OCI-LY1 (cell line): ENCODE measurements at regions not wholly inside any gene's neighbourhood (a gene's known extent, or its start where the extent isn't known, plus 50 kb on each side); places are given as distances from the start of the nearest gene placed in this dataset.

Experiments used
- H2AFZ ChIP-seq: fragments of 200-600 bp; sonication (generic), shearing (Covaris generic); 2 replicates; pipeline ENCODE4 v1.6.0; 2014; ENCODE audit warnings: antibody characterized with exemption, mild to moderate bottlenecking, low read length
- H3F3A ChIP-seq: fragments of 200-600 bp; sonication (generic), shearing (Covaris generic); 2 replicates; pipeline ENCODE4 v1.6.0; 2014; ENCODE audit warnings: mild to moderate bottlenecking, antibody characterized with exemption, low read length, moderate library complexity; ENCODE audit not compliant: insufficient read depth
- H3K27ac ChIP-seq: fragments of 200-600 bp; sonication (generic); 2 replicates; pipeline ENCODE4 v1.5.1; 2014; ENCODE audit warnings: low read length, mixed run types, mild to moderate bottlenecking, low read depth; ENCODE audit not compliant: poor library complexity, severe bottlenecking
- H3K27me3 ChIP-seq: fragments of 200-600 bp; sonication (generic); 2 replicates; pipeline ENCODE4 v1.6.0; 2014; ENCODE audit warnings: antibody characterized with exemption, mild to moderate bottlenecking, low read length, moderate library complexity; ENCODE audit not compliant: insufficient read depth
- H3K36me3 ChIP-seq: fragments of 200-600 bp; sonication (generic); 2 replicates; pipeline ENCODE4 v1.6.1; 2014; ENCODE audit warnings: mild to moderate bottlenecking, antibody characterized with exemption, low read length, moderate library complexity, mixed read lengths; ENCODE audit not compliant: insufficient read depth
- H3K4me1 ChIP-seq: fragments of 200-600 bp; sonication (generic); 2 replicates; pipeline ENCODE4 v1.5.1; 2014; ENCODE audit warnings: mild to moderate bottlenecking, low read length, moderate library complexity; ENCODE audit not compliant: insufficient read depth, severe bottlenecking
- H3K4me2 ChIP-seq: fragments of 200-600 bp; sonication (generic), shearing (Covaris generic); 2 replicates; pipeline ENCODE4 v1.6.1; 2014; ENCODE audit warnings: low read length
- H3K4me3 ChIP-seq: fragments of 200-600 bp; sonication (generic); 2 replicates; pipeline ENCODE4 v1.5.1; 2014; ENCODE audit warnings: low read length, low read depth, mild to moderate bottlenecking, mixed read lengths; ENCODE audit not compliant: poor library complexity, severe bottlenecking
- H3K79me2 ChIP-seq: fragments of 200-600 bp; shearing (Covaris generic); 2 replicates; pipeline ENCODE4 v1.6.1; 2016; ENCODE audit warnings: mixed run types, low read length, mixed read lengths; ENCODE audit not compliant: insufficient read depth
- H3K9ac ChIP-seq: fragments of 200-600 bp; sonication (generic), shearing (Covaris generic); 2 replicates; pipeline ENCODE4 v1.6.1; 2014; ENCODE audit warnings: mild to moderate bottlenecking, low read length, mixed read lengths
- H3K9me2 ChIP-seq: fragments of 200-600 bp; sonication (generic), shearing (Covaris generic); 2 replicates; pipeline ENCODE4 v1.6.1; 2014; ENCODE audit warnings: low read depth, mild to moderate bottlenecking, low read length, mixed read lengths
- H3K9me3 ChIP-seq: fragments of 200-600 bp; shearing (Covaris generic); 2 replicates; pipeline ENCODE4 v1.6.1; 2014; ENCODE audit warnings: low read length, mixed read lengths
- H4K20me1 ChIP-seq: fragments of 200-600 bp; sonication (generic), shearing (Covaris generic); 2 replicates; pipeline ENCODE4 v1.6.0; 2016; ENCODE audit warnings: mild to moderate bottlenecking, low read length; ENCODE audit not compliant: insufficient read depth
- CTCF ChIP-seq: fragments of 200-600 bp; sonication (generic), shearing (Covaris generic); IDR thresholded peaks from 2 replicates; pipeline ENCODE4 v1.5.1; 2017; ENCODE audit warnings: mild to moderate bottlenecking, antibody characterized with exemption, low read length, moderate library complexity, mixed read lengths
- EZH2 ChIP-seq: fragments of 200-600 bp; sonication (generic), shearing (Covaris generic); IDR thresholded peaks from 2 replicates; pipeline ENCODE4 v1.8.0; 2017; ENCODE audit warnings: borderline replicate concordance, mixed run types, mild to moderate bottlenecking, antibody characterized with exemption, low read length, moderate library complexity, mixed read lengths

GRCh38 chrX:67105758-67106116 is 438.1 kb upstream of the AR start:
- no peaks in the 10 kb centered on the region for H3K9me2 ChIP-seq
- H3K4me1 ChIP-seq, result no peaks in the 10 kb centered on the region
- no peak overlapping the region for H3K9ac ChIP-seq
- no peaks in the 10 kb centered on the region for H4K20me1 ChIP-seq
- H3K27ac ChIP-seq, result no peak overlapping the region
- no peaks in the 10 kb centered on the region for H3K27me3 ChIP-seq
- no peak overlapping the region for H2AFZ ChIP-seq
- no peak overlapping the region for H3K4me3 ChIP-seq
- no peak overlapping the region for H3K4me2 ChIP-seq
- H3K36me3 ChIP-seq, result no peaks in the 10 kb centered on the region
- no peaks in the 10 kb centered on the region for H3K79me2 ChIP-seq
- H3F3A ChIP-seq, result no peaks in the 10 kb centered on the region
- no peaks in the 10 kb centered on the region for H3K9me3 ChIP-seq
- no peak for TF ChIP-seq CTCF
- TF ChIP-seq EZH2, result no peak

GRCh38 chrX:67104982-67105757 is 438.7 kb upstream of the AR start:
- Histone ChIP-seq H4K20me1 (no peaks in the 10 kb centered on the region), H3K27me3 (no peaks in the 10 kb centered on the region), H3K36me3 (no peaks in the 10 kb centered on the region), H3K9me2 (no peaks in the 10 kb centered on the region), H2AFZ (no peak overlapping the region), H3K4me1 (no peaks in the 10 kb centered on the region), H3K4me2 (no peak overlapping the region), H3K4me3 (no peak overlapping the region), H3F3A (no peaks in the 10 kb centered on the region), H3K9ac (no peak overlapping the region), H3K9me3 (no peaks in the 10 kb centered on the region), H3K79me2 (no peaks in the 10 kb centered on the region), H3K27ac (no peak overlapping the region)
- TF ChIP-seq EZH2, result no peak
- no peak for TF ChIP-seq CTCF

GRCh38 chrX:67100031-67100884 is 443.6 kb upstream of the AR start:
- Histone ChIP-seq H3K36me3 (no peaks in the 10 kb centered on the region), H3K27ac (no peak overlapping the region), H3K4me1 (no peaks in the 10 kb centered on the region), H3K4me3 (no peak overlapping the region), H2AFZ (no peak overlapping the region), H3K27me3 (no peaks in the 10 kb centered on the region), H4K20me1 (no peaks in the 10 kb centered on the region), H3K9me3 (no peaks in the 10 kb centered on the region), H3K9me2 (no peaks in the 10 kb centered on the region), H3F3A (no peaks in the 10 kb centered on the region), H3K9ac (no peak overlapping the region), H3K4me2 (no peak overlapping the region), H3K79me2 (no peaks in the 10 kb centered on the region)
- no peak for TF ChIP-seq EZH2
- no peak for TF ChIP-seq CTCF
